AG10803 (cell line): ENCODE measurements at regions not wholly inside any gene's neighbourhood (a gene's known extent, or its start where the extent isn't known, plus 50 kb on each side); places are given as distances from the start of the nearest gene placed in this dataset.
"Not testable (repeated sequence)": the region's sequence is repeated elsewhere in the genome, so short reads cannot be mapped to it uniquely, and the experiment has no call there.

Experiments
- DNase-seq: peaks from one replicate; pipeline ENCODE4 v3.0.0; 2010; ENCODE audit warnings: low read depth
- H3K4me3 ChIP-seq: 2 replicates; pipeline ENCODE4 v1.5.1; 2011; ENCODE audit warnings: mild to moderate bottlenecking, low read length, control low read depth
- TF ChIP-seq, protein P1 (sequence below): conservative IDR thresholded peaks from 2 replicates; pipeline ENCODE4 v1.5.1; 2011; ENCODE audit warnings: mild to moderate bottlenecking, low read length, control low read depth, inconsistent platforms

DNA sequence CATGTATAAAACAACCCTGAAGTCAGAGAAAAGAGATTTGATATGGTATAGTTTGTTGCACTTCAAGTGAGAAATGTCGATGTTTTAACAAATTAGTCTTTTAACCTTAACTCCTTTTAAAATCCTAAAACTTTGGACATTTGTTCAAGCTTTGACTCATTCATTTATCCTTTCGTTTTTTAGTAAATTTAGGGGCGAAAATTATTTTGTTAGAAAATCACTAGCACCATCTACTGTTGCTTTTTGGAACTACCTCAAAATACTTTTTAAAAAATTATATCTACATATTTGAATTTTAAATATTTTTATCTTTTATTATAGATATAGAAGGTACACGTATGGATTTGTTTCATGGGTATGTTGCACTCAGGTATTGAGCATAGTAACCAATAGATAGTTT is 165.1 kb upstream of the POF1B start:
- TF ChIP-seq, protein P1, sequence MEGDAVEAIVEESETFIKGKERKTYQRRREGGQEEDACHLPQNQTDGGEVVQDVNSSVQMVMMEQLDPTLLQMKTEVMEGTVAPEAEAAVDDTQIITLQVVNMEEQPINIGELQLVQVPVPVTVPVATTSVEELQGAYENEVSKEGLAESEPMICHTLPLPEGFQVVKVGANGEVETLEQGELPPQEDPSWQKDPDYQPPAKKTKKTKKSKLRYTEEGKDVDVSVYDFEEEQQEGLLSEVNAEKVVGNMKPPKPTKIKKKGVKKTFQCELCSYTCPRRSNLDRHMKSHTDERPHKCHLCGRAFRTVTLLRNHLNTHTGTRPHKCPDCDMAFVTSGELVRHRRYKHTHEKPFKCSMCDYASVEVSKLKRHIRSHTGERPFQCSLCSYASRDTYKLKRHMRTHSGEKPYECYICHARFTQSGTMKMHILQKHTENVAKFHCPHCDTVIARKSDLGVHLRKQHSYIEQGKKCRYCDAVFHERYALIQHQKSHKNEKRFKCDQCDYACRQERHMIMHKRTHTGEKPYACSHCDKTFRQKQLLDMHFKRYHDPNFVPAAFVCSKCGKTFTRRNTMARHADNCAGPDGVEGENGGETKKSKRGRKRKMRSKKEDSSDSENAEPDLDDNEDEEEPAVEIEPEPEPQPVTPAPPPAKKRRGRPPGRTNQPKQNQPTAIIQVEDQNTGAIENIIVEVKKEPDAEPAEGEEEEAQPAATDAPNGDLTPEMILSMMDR = peak; percentile 44
- H3K4me3 ChIP-seq = no peak overlapping the region
- peak; percentile 0 for DNase-seq

DNA sequence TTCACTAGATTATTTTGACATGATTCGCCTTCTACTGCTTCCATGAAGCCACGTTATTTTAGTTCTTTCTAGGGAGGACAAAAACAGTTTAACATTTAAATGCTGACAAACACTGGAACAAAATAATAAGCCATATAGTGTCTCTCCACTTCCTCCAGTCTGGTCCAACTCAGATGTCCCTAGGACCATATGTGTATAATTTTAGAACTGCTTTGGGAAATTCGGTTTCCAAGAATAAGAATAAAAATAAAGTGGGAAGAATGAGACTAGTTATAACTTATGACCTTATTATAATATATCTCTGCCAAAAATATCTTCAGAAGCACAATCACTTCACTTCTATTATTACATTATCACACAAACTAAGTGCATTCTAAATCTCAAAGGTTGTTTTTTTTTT is 164.4 kb upstream of the POF1B start:
- no peak overlapping the region for H3K4me3 ChIP-seq
- TF ChIP-seq, protein P1 = no peak
- no peak for DNase-seq

DNA sequence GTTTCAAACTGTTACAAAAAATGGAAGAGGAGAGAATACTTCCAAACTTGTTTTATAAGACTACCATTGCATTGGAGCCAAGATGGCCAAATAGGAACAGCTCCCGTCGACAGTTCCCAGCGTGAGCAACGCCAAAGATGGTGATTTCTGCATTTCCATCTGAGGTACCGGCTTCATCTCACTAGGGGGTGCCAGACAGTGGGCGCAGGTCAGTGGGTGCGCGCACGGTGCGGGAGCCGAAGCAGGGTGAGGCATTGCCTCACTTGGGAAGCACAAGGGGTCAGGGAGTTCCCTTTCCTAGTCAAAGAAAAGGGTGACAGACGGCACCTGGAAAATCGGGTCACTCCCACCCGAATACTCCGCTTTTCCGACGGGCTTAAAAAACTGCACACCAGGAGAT is 149.7 kb upstream of the POF1B start:
- H3K4me3 ChIP-seq, DNase-seq: not testable (repeated sequence)

DNA sequence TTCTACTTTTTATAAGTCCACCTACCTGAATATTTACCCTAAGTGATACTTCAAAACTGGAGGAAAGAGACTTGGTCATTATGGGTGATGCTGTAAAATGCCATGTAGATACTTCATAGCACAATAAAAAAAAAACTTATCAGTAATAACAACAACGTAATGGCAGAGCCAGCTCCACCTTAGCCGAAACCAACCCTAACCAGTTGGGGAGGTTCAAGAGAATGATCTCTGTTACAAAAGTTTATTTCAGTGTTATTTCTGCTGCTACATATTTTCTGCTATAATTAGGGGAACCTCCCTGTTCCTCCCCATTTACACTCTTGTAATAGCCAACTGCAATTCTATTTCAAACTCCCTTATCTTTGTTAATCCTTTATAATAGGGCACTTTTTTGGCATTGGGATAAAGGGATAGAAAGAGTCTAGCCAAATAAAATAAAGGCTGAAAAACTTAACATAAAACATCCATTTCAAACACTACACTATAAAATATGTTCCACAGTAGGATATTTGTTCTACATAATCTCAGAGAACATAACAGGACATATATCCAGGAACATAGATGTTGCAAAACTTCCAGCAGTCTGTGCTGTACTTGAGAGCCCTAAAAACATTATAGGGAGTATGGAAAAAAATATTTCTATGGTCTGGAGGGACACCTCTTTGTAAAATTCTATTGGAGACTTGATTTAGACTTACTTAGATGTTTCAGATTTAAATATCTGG is 138.7 kb upstream of the POF1B start:
- TF ChIP-seq, protein P1 = no peak
- H3K4me3 ChIP-seq = no peak overlapping the region
- no peak for DNase-seq

DNA sequence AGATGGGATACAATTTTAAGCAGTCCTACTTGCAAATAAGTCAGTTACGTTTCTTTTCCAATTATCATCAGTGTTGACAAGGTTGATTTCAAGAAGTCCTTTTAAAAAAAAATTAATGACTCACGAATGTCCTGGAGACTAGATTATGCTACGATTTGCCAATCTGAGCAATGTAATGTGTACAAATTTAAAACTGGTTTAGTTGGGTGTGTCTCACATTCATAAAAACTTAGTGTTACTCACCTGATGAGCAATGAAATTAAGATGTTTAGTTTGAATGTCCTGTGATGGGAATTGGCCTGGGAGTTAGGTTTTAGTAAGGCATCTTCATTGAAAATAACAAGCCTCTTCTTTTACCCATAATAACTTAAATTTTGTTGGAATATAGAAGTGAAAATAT is 136.7 kb upstream of the POF1B start:
- DNase-seq = no peak
- TF ChIP-seq, protein P1 = no peak
- no peak overlapping the region for H3K4me3 ChIP-seq

DNA sequence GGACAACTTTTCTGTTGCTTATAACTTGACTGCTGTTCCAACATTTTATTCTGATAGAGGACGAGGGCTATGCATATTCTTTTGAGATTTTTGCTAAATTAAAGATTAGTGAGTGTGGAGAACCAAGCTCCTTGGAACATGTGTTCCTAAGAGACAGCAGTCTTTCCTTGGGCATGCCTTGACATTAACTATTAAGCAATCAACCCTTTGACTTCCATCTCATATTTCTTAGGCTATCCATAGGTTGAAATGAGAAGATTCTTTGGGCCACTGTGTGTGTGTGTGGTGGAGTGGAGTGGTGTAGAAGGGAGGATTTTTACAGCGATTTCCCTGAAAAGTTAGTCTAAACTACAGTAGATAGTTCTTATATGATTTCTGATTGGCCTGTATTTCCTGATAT is 127.4 kb upstream of the POF1B start:
- TF ChIP-seq, protein P1 = no peak
- DNase-seq = no peak
- no peak overlapping the region for H3K4me3 ChIP-seq

DNA sequence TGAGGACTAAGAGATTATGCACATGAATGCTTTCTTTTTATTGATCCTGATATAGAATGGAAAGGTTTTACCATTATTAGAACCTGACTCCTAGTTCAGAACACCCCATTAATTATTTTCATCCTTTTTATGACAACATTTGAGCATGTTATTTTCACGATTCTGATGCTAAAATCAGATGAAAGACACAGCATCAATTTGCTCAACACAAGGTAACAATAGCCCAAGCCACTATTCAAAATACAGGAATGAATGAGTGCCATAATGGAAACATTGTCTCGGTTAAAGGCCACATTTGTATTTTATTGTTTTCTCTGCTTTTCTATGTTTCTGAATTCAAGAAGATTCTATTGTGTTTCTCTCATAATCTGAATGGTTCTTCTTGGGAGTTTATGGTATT is 126.3 kb upstream of the POF1B start:
- no peak overlapping the region for H3K4me3 ChIP-seq
- TF ChIP-seq, protein P1 = no peak
- DNase-seq = no peak

DNA sequence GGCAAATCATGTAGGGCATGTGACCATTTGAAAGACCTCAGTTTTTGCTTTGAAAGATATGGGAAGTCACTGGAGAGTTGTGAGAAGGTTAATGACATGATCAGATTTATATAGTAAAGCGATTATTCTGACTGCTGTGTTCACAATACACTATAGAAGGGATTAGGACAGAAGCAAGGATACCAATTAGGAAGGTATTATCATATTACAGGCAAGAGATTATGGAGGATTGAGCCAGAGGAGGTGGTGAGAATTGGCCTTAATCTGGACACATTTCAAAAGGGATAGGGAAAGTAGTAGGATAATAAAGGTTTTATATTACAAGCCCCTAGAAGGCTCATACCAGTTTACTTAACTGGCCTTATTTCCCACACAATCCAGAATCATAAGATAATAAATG is 124.9 kb upstream of the POF1B start:
- no peak overlapping the region for H3K4me3 ChIP-seq
- TF ChIP-seq, protein P1 = no peak
- DNase-seq = no peak
